ENCODE measurements at regions not wholly inside any gene's neighbourhood (a gene's known extent, or its start where the extent isn't known, plus 50 kb on each side); places are given as distances from the start of the nearest gene placed in this dataset.

GRCh38 chr11:35082321-35083180 lies 56.4 kb upstream of the CD44 start:
- no peaks in the 10 kb centered on the region for H3K36me3 Mint-ChIP-seq (ENCODE audit: low read depth)
- TF ChIP-seq CTCF (conservative IDR thresholded peaks at IDR 0.05), result no peak
- no peak overlapping the region for H3K4me3 Mint-ChIP-seq
- no peak overlapping the region for H3K27ac Mint-ChIP-seq (ENCODE audit: unreplicated experiment)
- H3K27me3 Mint-ChIP-seq (ENCODE audit: low read depth), result no peaks in the 10 kb centered on the region
- peaks cover 7% of the 10 kb centered on the region for H3K9me3 Mint-ChIP-seq
- H3K4me1 Mint-ChIP-seq, result peaks cover 8% of the 10 kb centered on the region
- no peak for DNase-seq (ENCODE audit: low read depth, low spot score)

GRCh38 chr11:35083181-35083430 lies 55.9 kb upstream of the CD44 start:
- TF ChIP-seq CTCF (conservative IDR thresholded peaks at IDR 0.05), result no peak
- no peak for DNase-seq (ENCODE audit: low read depth, low spot score)
- H3K36me3 Mint-ChIP-seq (ENCODE audit: low read depth), result no peaks in the 10 kb centered on the region
- peaks cover 7% of the 10 kb centered on the region for H3K9me3 Mint-ChIP-seq
- peaks cover 8% of the 10 kb centered on the region for H3K4me1 Mint-ChIP-seq
- no peak overlapping the region for H3K4me3 Mint-ChIP-seq
- H3K27me3 Mint-ChIP-seq (ENCODE audit: low read depth), result no peaks in the 10 kb centered on the region
- H3K27ac Mint-ChIP-seq (ENCODE audit: unreplicated experiment), result no peak overlapping the region

GRCh38 chr11:35083431-35084238 lies 55.3 kb upstream of the CD44 start:
- Mint-ChIP-seq H3K27me3 (ENCODE audit: low read depth) (no peaks in the 10 kb centered on the region), H3K4me1 (peaks cover 14% of the 10 kb centered on the region), H3K9me3 (peaks cover 10% of the 10 kb centered on the region), H3K4me3 (no peak overlapping the region), H3K27ac (ENCODE audit: unreplicated experiment) (no peak overlapping the region), H3K36me3 (ENCODE audit: low read depth) (no peaks in the 10 kb centered on the region)
- no peak for DNase-seq (ENCODE audit: low read depth, low spot score)
- no peak for TF ChIP-seq CTCF (conservative IDR thresholded peaks at IDR 0.05)

- H3K36me3 Mint-ChIP-seq (ENCODE audit: low read depth), result no peaks in the 10 kb centered on the region
- TF ChIP-seq CTCF (conservative IDR thresholded peaks at IDR 0.05), result no peak
- H3K4me1 Mint-ChIP-seq, result peaks cover 17% of the 10 kb centered on the region
- no peak for DNase-seq (ENCODE audit: low read depth, low spot score)
- no peak overlapping the region for H3K27ac Mint-ChIP-seq (ENCODE audit: unreplicated experiment)
- no peaks in the 10 kb centered on the region for H3K27me3 Mint-ChIP-seq (ENCODE audit: low read depth)
- no peak overlapping the region for H3K4me3 Mint-ChIP-seq
- H3K9me3 Mint-ChIP-seq, result peaks cover 10% of the 10 kb centered on the region
Measured at GRCh38 chr11:35084817-35085440, 54.0 kb upstream of the CD44 start.

- no peak for TF ChIP-seq CTCF (conservative IDR thresholded peaks at IDR 0.05)
Measured at GRCh38 chr11:35085531-35086165, 53.3 kb upstream of the CD44 start.

More at GRCh38 chr11:35085531-35086165, 53.3 kb upstream of the CD44 start:
- H3K27ac Mint-ChIP-seq (ENCODE audit: unreplicated experiment), result no peak overlapping the region
- H3K4me1 Mint-ChIP-seq, result peaks cover 17% of the 10 kb centered on the region
- H3K9me3 Mint-ChIP-seq, result peaks cover 10% of the 10 kb centered on the region
- H3K27me3 Mint-ChIP-seq (ENCODE audit: low read depth), result no peaks in the 10 kb centered on the region
- no peak overlapping the region for H3K4me3 Mint-ChIP-seq
- no peak for DNase-seq (ENCODE audit: low read depth, low spot score)
- H3K36me3 Mint-ChIP-seq (ENCODE audit: low read depth), result no peaks in the 10 kb centered on the region

All from neural crest cell (in vitro differentiated cells).